ENCODE measurements at regions not wholly inside any gene's neighbourhood (a gene's known extent, or its start where the extent isn't known, plus 50 kb on each side); places are given as distances from the start of the nearest gene placed in this dataset.

- Histone ChIP-seq H3K4me1 (ENCODE audit: control insufficient read depth in 2 of 2, insufficient read depth in 2 of 2, low read length in 2 of 2) (peaks cover 0 to under 1% of the 10 kb centered on the region in 2 donors), H3K36me3 (ENCODE audit: control insufficient read depth in 2 of 2, insufficient read depth in 2 of 2, low read length in 2 of 2) (no peaks in the 10 kb centered on the region), H3K4me3 (ENCODE audit: low read length in 2 of 2) (no peak overlapping the region), H3K27ac (ENCODE audit: low read depth in 2 of 2, low read length in 2 of 2) (no peak overlapping the region), H3K9me3 (ENCODE audit: control insufficient read depth in 2 of 2, low read length in 2 of 2) (no peaks in the 10 kb centered on the region), H3K27me3 (ENCODE audit: control insufficient read depth in 2 of 2, insufficient read depth in 2 of 2, low read length in 2 of 2) (no peaks in the 10 kb centered on the region), H3K9ac (ENCODE audit: low read depth in 1 of 2, low read length in 2 of 2) (no peak overlapping the region)
Measured at GRCh38 chr3:5732081-5732480, 544.6 kb downstream of the EDEM1 start.

- no peaks in the 10 kb centered on the region for H3K4me1 ChIP-seq (ENCODE audit: control insufficient read depth in 2 of 2, insufficient read depth in 2 of 2, low read length in 2 of 2)
- no peaks in the 10 kb centered on the region for H3K27me3 ChIP-seq (ENCODE audit: control insufficient read depth in 2 of 2, insufficient read depth in 2 of 2, low read length in 2 of 2)
- no peak overlapping the region for H3K4me3 ChIP-seq (ENCODE audit: low read length in 2 of 2)
- H3K36me3 ChIP-seq (ENCODE audit: control insufficient read depth in 2 of 2, insufficient read depth in 2 of 2, low read length in 2 of 2), result no peaks in the 10 kb centered on the region
- no peak overlapping the region for H3K9ac ChIP-seq (ENCODE audit: low read depth in 1 of 2, low read length in 2 of 2)
- no peak overlapping the region for H3K27ac ChIP-seq (ENCODE audit: low read depth in 2 of 2, low read length in 2 of 2)
- no peaks in the 10 kb centered on the region for H3K9me3 ChIP-seq (ENCODE audit: control insufficient read depth in 2 of 2, low read length in 2 of 2)
Measured at GRCh38 chr3:5733995-5734394, 546.5 kb downstream of the EDEM1 start.

- H3K4me1 ChIP-seq (ENCODE audit: control insufficient read depth in 2 of 2, insufficient read depth in 2 of 2, low read length in 2 of 2), result no peaks in the 10 kb centered on the region
- H3K36me3 ChIP-seq (ENCODE audit: control insufficient read depth in 2 of 2, insufficient read depth in 2 of 2, low read length in 2 of 2), result no peaks in the 10 kb centered on the region
- no peaks in the 10 kb centered on the region for H3K9me3 ChIP-seq (ENCODE audit: control insufficient read depth in 2 of 2, low read length in 2 of 2)
- H3K4me3 ChIP-seq (ENCODE audit: low read length in 2 of 2), result no peak overlapping the region
- no peak overlapping the region for H3K27ac ChIP-seq (ENCODE audit: low read depth in 2 of 2, low read length in 2 of 2)
- H3K27me3 ChIP-seq (ENCODE audit: control insufficient read depth in 2 of 2, insufficient read depth in 2 of 2, low read length in 2 of 2), result no peaks in the 10 kb centered on the region
- no peak overlapping the region for H3K9ac ChIP-seq (ENCODE audit: low read depth in 1 of 2, low read length in 2 of 2)
Measured at GRCh38 chr3:5735896-5736295, 548.4 kb downstream of the EDEM1 start.

GRCh38 chr3:5739299-5739935, 551.9 kb downstream of the EDEM1 start:
- H3K4me3 ChIP-seq (ENCODE audit: low read length in 2 of 2), result no peak overlapping the region
- no peak overlapping the region for H3K9ac ChIP-seq (ENCODE audit: low read depth in 1 of 2, low read length in 2 of 2)
- no peaks in the 10 kb centered on the region for H3K4me1 ChIP-seq (ENCODE audit: control insufficient read depth in 2 of 2, insufficient read depth in 2 of 2, low read length in 2 of 2)
- no peaks in the 10 kb centered on the region for H3K27me3 ChIP-seq (ENCODE audit: control insufficient read depth in 2 of 2, insufficient read depth in 2 of 2, low read length in 2 of 2)
- no peaks in the 10 kb centered on the region for H3K36me3 ChIP-seq (ENCODE audit: control insufficient read depth in 2 of 2, insufficient read depth in 2 of 2, low read length in 2 of 2)
- H3K27ac ChIP-seq (ENCODE audit: low read depth in 2 of 2, low read length in 2 of 2), result no peak overlapping the region
- H3K9me3 ChIP-seq (ENCODE audit: control insufficient read depth in 2 of 2, low read length in 2 of 2), result no peaks in the 10 kb centered on the region

- no peak overlapping the region for H3K4me3 ChIP-seq (ENCODE audit: low read length in 2 of 2)
- no peak overlapping the region for H3K9ac ChIP-seq (ENCODE audit: low read depth in 1 of 2, low read length in 2 of 2)
- H3K4me1 ChIP-seq (ENCODE audit: control insufficient read depth in 2 of 2, insufficient read depth in 2 of 2, low read length in 2 of 2), result no peaks in the 10 kb centered on the region
- H3K27ac ChIP-seq (ENCODE audit: low read depth in 2 of 2, low read length in 2 of 2), result no peak overlapping the region
- no peaks in the 10 kb centered on the region for H3K27me3 ChIP-seq (ENCODE audit: control insufficient read depth in 2 of 2, insufficient read depth in 2 of 2, low read length in 2 of 2)
- H3K36me3 ChIP-seq (ENCODE audit: control insufficient read depth in 2 of 2, insufficient read depth in 2 of 2, low read length in 2 of 2), result no peaks in the 10 kb centered on the region
- H3K9me3 ChIP-seq (ENCODE audit: control insufficient read depth in 2 of 2, low read length in 2 of 2), result no peaks in the 10 kb centered on the region
Measured at GRCh38 chr3:5739949-5740348, 552.4 kb downstream of the EDEM1 start.

GRCh38 chr3:5741017-5741416, 553.5 kb downstream of the EDEM1 start:
- Histone ChIP-seq H3K9ac (ENCODE audit: low read depth in 1 of 2, low read length in 2 of 2) (no peak overlapping the region), H3K27ac (ENCODE audit: low read depth in 2 of 2, low read length in 2 of 2) (no peak overlapping the region), H3K4me3 (ENCODE audit: low read length in 2 of 2) (no peak overlapping the region), H3K27me3 (ENCODE audit: control insufficient read depth in 2 of 2, insufficient read depth in 2 of 2, low read length in 2 of 2) (no peaks in the 10 kb centered on the region), H3K4me1 (ENCODE audit: control insufficient read depth in 2 of 2, insufficient read depth in 2 of 2, low read length in 2 of 2) (no peaks in the 10 kb centered on the region), H3K9me3 (ENCODE audit: control insufficient read depth in 2 of 2, low read length in 2 of 2) (no peaks in the 10 kb centered on the region), H3K36me3 (ENCODE audit: control insufficient read depth in 2 of 2, insufficient read depth in 2 of 2, low read length in 2 of 2) (no peaks in the 10 kb centered on the region)

GRCh38 chr3:5750091-5750490, 562.6 kb downstream of the EDEM1 start:
- H3K27me3 ChIP-seq (ENCODE audit: control insufficient read depth in 2 of 2, insufficient read depth in 2 of 2, low read length in 2 of 2), result no peaks in the 10 kb centered on the region

GRCh38 chr3:5750874-5751640, 563.5 kb downstream of the EDEM1 start:
- H3K9me3 ChIP-seq (ENCODE audit: control insufficient read depth in 2 of 2, low read length in 2 of 2), result no peaks in the 10 kb centered on the region
- no peaks in the 10 kb centered on the region for H3K4me1 ChIP-seq (ENCODE audit: control insufficient read depth in 2 of 2, insufficient read depth in 2 of 2, low read length in 2 of 2)
- no peak overlapping the region for H3K4me3 ChIP-seq (ENCODE audit: low read length in 2 of 2)
- H3K27ac ChIP-seq (ENCODE audit: low read depth in 2 of 2, low read length in 2 of 2), result no peak overlapping the region
- H3K36me3 ChIP-seq (ENCODE audit: control insufficient read depth in 2 of 2, insufficient read depth in 2 of 2, low read length in 2 of 2), result no peaks in the 10 kb centered on the region
- H3K27me3 ChIP-seq (ENCODE audit: control insufficient read depth in 2 of 2, insufficient read depth in 2 of 2, low read length in 2 of 2), result no peaks in the 10 kb centered on the region
- no peak overlapping the region for H3K9ac ChIP-seq (ENCODE audit: low read depth in 1 of 2, low read length in 2 of 2)

More at GRCh38 chr3:5750091-5750490, 562.6 kb downstream of the EDEM1 start:
- H3K9me3 ChIP-seq (ENCODE audit: control insufficient read depth in 2 of 2, low read length in 2 of 2), result no peaks in the 10 kb centered on the region
- H3K36me3 ChIP-seq (ENCODE audit: control insufficient read depth in 2 of 2, insufficient read depth in 2 of 2, low read length in 2 of 2), result no peaks in the 10 kb centered on the region
- no peak overlapping the region for H3K27ac ChIP-seq (ENCODE audit: low read depth in 2 of 2, low read length in 2 of 2)
- H3K9ac ChIP-seq (ENCODE audit: low read depth in 1 of 2, low read length in 2 of 2), result no peak overlapping the region
- no peaks in the 10 kb centered on the region for H3K4me1 ChIP-seq (ENCODE audit: control insufficient read depth in 2 of 2, insufficient read depth in 2 of 2, low read length in 2 of 2)
- H3K4me3 ChIP-seq (ENCODE audit: low read length in 2 of 2), result no peak overlapping the region

- Histone ChIP-seq H3K27me3 (ENCODE audit: control insufficient read depth in 2 of 2, insufficient read depth in 2 of 2, low read length in 2 of 2) (no peaks in the 10 kb centered on the region), H3K27ac (ENCODE audit: low read depth in 2 of 2, low read length in 2 of 2) (no peak overlapping the region), H3K9me3 (ENCODE audit: control insufficient read depth in 2 of 2, low read length in 2 of 2) (no peaks in the 10 kb centered on the region), H3K4me1 (ENCODE audit: control insufficient read depth in 2 of 2, insufficient read depth in 2 of 2, low read length in 2 of 2) (no peaks in the 10 kb centered on the region), H3K9ac (ENCODE audit: low read depth in 1 of 2, low read length in 2 of 2) (no peak overlapping the region), H3K4me3 (ENCODE audit: low read length in 2 of 2) (no peak overlapping the region), H3K36me3 (ENCODE audit: control insufficient read depth in 2 of 2, insufficient read depth in 2 of 2, low read length in 2 of 2) (no peaks in the 10 kb centered on the region)
Measured at GRCh38 chr3:5754602-5755001, 567.1 kb downstream of the EDEM1 start.

GRCh38 chr3:5756443-5756842, 568.9 kb downstream of the EDEM1 start:
- Histone ChIP-seq H3K27me3 (ENCODE audit: control insufficient read depth in 2 of 2, insufficient read depth in 2 of 2, low read length in 2 of 2) (no peaks in the 10 kb centered on the region), H3K4me1 (ENCODE audit: control insufficient read depth in 2 of 2, insufficient read depth in 2 of 2, low read length in 2 of 2) (no peaks in the 10 kb centered on the region), H3K9me3 (ENCODE audit: control insufficient read depth in 2 of 2, low read length in 2 of 2) (no peaks in the 10 kb centered on the region), H3K36me3 (ENCODE audit: control insufficient read depth in 2 of 2, insufficient read depth in 2 of 2, low read length in 2 of 2) (no peaks in the 10 kb centered on the region), H3K27ac (ENCODE audit: low read depth in 2 of 2, low read length in 2 of 2) (no peak overlapping the region), H3K9ac (ENCODE audit: low read depth in 1 of 2, low read length in 2 of 2) (no peak overlapping the region), H3K4me3 (ENCODE audit: low read length in 2 of 2) (no peak overlapping the region)

All from mucosa of rectum (tissue), 2 donors.